HAP-1 (cell line): ENCODE measurements at regions not wholly inside any gene's neighbourhood (a gene's known extent, or its start where the extent isn't known, plus 50 kb on each side); places are given as distances from the start of the nearest gene placed in this dataset.
"Not testable (repeated sequence)": the region's sequence is repeated elsewhere in the genome, so short reads cannot be mapped to it uniquely, and the experiment has no call there.

Source experiments
- DNase-seq, 2 experiments: peaks; one replicate each; pipeline ENCODE4 v3.0.0-alpha.2; 2016 to 2020; ENCODE audit warnings: low spot score in 2 of 2
- H3K27me3 ChIP-seq: fragments of 250-450 bp; sonication (Bioruptor Pico); 2 replicates; pipeline ENCODE4 v1.5.1; 2020; ENCODE audit warnings: low read depth, mild to moderate bottlenecking, moderate library complexity
- H3K36me3 ChIP-seq: fragments of 250-450 bp; sonication (Bioruptor Pico); replicated peaks from 2 replicates; pipeline ENCODE4 v1.5.1; 2020; ENCODE audit warnings: mild to moderate bottlenecking
- H3K4me1 ChIP-seq: fragments of 250-450 bp; sonication (Bioruptor Pico); 2 replicates; pipeline ENCODE4 v1.5.1; 2020; ENCODE audit warnings: mild to moderate bottlenecking
- H3K4me3 ChIP-seq: fragments of 250-450 bp; sonication (Bioruptor Pico); 2 replicates; pipeline ENCODE4 v1.5.1; 2020; ENCODE audit warnings: mild to moderate bottlenecking, moderate library complexity
- H3K9me3 ChIP-seq: fragments of 250-450 bp; sonication (Bioruptor Pico); 2 replicates; pipeline ENCODE4 v1.5.1; 2020; ENCODE audit warnings: mild to moderate bottlenecking, moderate library complexity
- in situ Hi-C: fragments of 300-500 bp; cut with MboI; formaldehyde crosslinking; loops from 3 replicates; pipeline ENCODE4 v1.14.3; 2020; ENCODE audit warnings: low sequenced_read_pairs, inconsistent platforms, mixed read lengths

DNA sequence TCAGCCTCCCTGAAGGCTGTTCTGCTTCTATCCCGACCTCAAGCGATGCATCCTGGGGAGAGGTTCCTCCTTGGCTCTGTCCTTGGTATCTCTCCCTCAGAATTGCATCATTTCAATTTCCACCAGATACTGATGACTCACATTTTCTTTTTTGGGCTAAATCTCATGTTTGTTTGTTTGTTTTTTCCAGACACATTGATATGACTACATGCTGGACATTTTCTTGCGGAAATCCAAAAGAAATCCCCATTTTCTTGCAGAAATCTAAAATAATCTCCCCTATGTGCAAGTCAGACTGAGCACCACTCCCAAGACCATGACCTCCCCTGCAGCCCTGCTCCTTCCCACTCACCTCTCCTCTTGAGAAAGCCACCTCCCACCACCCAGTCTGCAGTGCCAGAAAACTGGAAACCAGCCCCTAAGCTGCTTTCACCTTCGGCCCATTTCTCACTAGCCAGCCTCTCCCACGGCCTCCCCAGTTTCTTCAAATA, 260.2 kb upstream of the PRKCQ start:
- no peak for DNase-seq

DNA sequence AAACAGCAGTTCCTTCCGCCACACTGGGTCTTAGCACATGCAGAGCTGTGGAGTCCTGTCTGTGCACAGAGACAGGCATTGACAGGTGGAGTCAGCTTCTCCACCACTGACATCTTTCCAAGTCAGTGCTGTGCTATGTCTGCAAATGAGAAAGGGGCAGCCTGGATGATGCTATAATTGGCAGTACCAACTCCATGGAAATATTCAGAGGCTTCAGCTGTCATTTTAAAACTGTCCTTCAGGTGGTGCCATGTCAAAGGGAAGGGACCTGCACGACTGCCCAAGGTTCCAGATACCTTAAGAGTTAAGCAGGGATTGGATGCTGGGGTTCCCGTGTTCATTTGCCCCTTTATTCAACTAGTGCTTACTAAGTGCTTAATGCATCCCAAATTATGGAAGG, 258.0 kb upstream of the PRKCQ start:
- no peaks in the 10 kb centered on the region for H3K36me3 ChIP-seq
- no peak for DNase-seq
- H3K4me1 ChIP-seq: peaks cover 8% of the 10 kb centered on the region
- in situ Hi-C loops: no loop called here
- H3K27me3 ChIP-seq: no peaks in the 10 kb centered on the region
- 0 out of 2 replicates have a peak, but pooled peaks cover 2% of the 10 kb centered on the region for H3K9me3 ChIP-seq
- no peak overlapping the region for H3K4me3 ChIP-seq

More for the DNA sequence above, 260.2 kb upstream of the PRKCQ start:
- H3K9me3 ChIP-seq: 0 out of 2 replicates have a peak, but pooled peaks cover 2% of the 10 kb centered on the region
- no peaks in the 10 kb centered on the region for H3K36me3 ChIP-seq
- in situ Hi-C loops: no loop called here
- no peaks in the 10 kb centered on the region for H3K4me1 ChIP-seq
- no peak overlapping the region for H3K4me3 ChIP-seq
- no peaks in the 10 kb centered on the region for H3K27me3 ChIP-seq

DNA sequence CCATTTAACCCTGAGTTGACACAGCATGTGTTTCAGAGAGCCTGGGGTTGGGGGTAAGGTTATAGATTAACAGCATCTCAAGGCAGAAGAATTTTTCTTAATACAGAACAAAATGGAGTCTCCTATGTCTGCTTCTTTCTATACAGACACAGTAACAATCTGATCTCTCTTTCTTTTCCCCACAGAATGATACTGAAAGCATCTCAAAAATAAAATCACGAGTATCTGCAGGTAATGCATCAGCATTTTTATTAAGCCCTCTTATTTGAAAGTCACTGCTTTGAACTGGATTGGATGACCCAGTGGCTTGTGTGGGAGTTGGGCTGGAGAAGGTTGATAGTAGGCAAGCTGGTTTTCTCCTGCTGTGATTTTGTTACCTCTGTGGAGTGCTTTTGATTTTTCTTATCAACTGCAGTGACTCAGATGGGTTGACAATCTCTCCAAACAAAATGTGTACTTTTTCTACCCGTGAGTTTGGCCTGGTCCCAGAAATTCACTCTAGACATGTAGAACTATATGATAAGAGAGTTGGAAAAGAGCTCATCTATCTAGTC, 253.5 kb upstream of the PRKCQ start:
- Histone ChIP-seq H3K36me3 (no peaks in the 10 kb centered on the region), H3K27me3 (no peaks in the 10 kb centered on the region), H3K4me1 (peaks cover 34% of the 10 kb centered on the region), H3K9me3 (no peaks in the 10 kb centered on the region), H3K4me3 (no peak overlapping the region)
- DNase-seq: no peak
- in situ Hi-C loops: no loop called here

DNA sequence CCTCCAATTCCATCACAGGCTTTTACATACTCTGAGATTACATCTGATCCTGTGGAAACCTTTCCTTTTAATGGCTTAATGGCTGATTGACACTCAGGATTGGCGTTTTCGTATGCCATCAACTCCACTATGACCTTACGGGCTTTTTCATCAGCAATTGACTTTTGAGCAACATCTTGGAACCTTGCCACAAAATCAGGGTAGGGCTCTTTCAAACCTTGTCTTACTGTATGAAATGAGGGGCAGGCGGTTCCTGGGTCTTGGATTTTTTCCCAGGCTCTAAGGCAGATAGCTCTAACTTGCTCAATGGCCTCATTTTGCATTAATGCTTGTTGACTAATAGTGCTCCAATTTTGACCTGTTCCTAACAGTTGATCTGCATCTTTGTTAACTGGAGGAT, 250.9 kb upstream of the PRKCQ start:
- H3K9me3 ChIP-seq, H3K27me3 ChIP-seq, in situ Hi-C loops, H3K36me3 ChIP-seq, H3K4me3 ChIP-seq: not testable (repeated sequence)
- peak in 1 of 2 experiments; percentile 58 for DNase-seq
- peaks cover 34% of the 10 kb centered on the region for H3K4me1 ChIP-seq

DNA sequence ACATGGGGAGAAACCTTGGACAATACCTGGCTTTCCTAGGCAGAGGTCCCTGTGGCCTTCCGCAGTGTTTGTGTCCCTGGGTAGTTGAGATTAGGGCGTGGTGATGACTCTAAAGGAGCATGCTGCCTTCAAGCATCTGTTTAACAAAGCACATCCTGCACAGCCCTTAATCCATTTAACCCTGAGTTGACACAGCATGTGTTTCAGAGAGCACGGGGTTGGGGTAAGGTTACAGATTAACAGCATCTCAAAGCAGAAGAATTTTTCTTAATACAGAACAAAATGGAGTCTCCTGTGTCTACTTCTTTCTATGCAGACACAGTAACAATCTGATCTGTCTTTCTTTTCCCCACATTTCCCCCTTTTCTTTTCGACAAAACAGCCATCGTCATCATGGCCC, 244.7 kb upstream of the PRKCQ start:
- H3K4me3 ChIP-seq, H3K36me3 ChIP-seq, H3K27me3 ChIP-seq, H3K9me3 ChIP-seq, in situ Hi-C loops: not testable (repeated sequence)
- H3K4me1 ChIP-seq: peaks cover 38% of the 10 kb centered on the region
- DNase-seq: peak; percentile 42 to 51

DNA sequence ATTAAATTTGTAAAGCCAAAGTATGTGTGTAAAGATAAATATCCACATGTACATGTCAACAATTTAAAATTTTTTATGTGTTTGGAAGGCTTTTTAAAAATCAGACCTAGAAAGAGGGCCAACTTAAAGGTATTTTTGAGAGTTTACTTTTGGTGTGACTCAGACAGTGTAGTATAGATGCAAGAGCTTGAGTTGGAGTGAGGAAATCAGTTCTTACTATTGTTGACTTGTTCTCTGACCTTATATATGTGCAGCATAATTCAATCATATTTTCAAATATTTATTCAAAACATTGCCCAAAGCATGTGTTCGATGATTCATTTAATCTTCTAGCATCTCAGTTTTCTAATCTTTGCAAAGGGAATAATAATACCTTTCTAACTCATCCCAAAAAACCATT, 243.7 kb upstream of the PRKCQ start:
- DNase-seq: no peak
- peaks cover 34% of the 10 kb centered on the region for H3K4me1 ChIP-seq
- H3K27me3 ChIP-seq: no peaks in the 10 kb centered on the region
- in situ Hi-C loops: no loop called here
- no peak overlapping the region for H3K4me3 ChIP-seq
- no peaks in the 10 kb centered on the region for H3K9me3 ChIP-seq
- no peaks in the 10 kb centered on the region for H3K36me3 ChIP-seq

DNA sequence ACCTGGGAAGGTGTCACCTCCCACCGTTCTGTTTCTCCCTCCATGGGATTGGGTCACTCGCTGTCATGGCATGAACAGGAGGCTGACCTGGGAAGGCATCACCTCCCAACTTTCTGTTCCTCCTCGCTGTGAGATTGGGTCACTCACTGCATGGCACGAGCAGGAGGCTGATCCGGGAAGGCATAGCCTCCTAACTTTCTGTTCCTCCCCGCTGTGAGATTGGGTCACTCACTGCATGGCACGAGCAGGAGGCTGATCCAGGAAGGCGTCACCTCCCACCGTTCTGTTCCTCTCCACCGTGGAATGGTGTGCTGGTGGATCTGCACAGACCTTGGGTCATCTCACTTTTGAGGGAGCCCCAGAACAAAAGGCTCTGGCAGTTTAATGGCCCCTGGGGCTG, 239.2 kb upstream of the PRKCQ start:
- H3K9me3 ChIP-seq: no peaks in the 10 kb centered on the region
- no peak for DNase-seq
- peaks cover 34% of the 10 kb centered on the region for H3K4me1 ChIP-seq
- in situ Hi-C loops: no loop called here
- no peaks in the 10 kb centered on the region for H3K27me3 ChIP-seq
- no peaks in the 10 kb centered on the region for H3K36me3 ChIP-seq
- no peak overlapping the region for H3K4me3 ChIP-seq

DNA sequence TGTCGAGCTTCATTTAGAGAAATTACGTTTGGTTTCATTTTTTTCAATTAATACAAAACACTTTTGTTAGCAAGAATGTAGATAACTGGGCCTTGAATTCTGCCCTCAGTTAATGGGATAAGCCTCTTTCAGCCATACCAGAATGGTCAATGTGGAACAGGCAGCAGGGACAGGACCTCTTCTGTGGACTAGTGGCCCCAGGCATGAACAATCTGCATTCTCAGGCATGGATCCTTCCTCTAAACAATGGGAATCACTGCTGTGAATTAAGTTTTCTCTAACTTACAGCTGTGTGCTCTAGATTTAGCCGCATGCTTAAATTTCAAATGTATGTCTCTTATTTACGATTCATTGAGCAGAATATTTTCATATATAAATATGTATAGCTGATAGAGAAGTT, 237.7 kb upstream of the PRKCQ start:
- in situ Hi-C loops: no loop called here
- H3K27me3 ChIP-seq: no peaks in the 10 kb centered on the region

DNA sequence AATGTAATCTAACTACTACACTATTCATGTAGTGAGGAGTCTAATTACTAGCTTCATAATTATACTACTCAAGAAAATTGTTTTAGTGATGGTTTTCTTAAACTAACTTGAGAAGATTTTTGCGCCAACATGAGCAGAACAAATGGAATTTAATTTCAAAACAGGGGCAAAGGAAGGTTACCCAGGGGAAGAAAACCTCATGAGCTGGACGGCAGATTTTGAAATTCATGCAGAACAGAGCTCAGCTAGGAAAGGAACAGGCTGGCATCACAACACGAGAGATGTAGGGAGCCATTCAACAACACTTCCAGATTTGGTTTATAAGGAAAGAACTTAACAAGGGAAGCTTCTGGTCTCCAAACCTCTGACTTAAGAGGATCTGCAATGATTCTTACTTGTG, 235.3 kb upstream of the PRKCQ start:
- H3K4me1 ChIP-seq: peaks cover 13% of the 10 kb centered on the region
- in situ Hi-C loops: no loop called here
- DNase-seq: no peak
- peaks cover 3% of the 10 kb centered on the region for H3K9me3 ChIP-seq
- H3K4me3 ChIP-seq: no peak overlapping the region
- no peaks in the 10 kb centered on the region for H3K27me3 ChIP-seq
- no peaks in the 10 kb centered on the region for H3K36me3 ChIP-seq

More for the DNA sequence above, 237.7 kb upstream of the PRKCQ start:
- Histone ChIP-seq H3K9me3 (no peaks in the 10 kb centered on the region), H3K4me1 (peaks cover 29% of the 10 kb centered on the region), H3K4me3 (no peak overlapping the region), H3K36me3 (no peaks in the 10 kb centered on the region)
- DNase-seq: no peak

DNA sequence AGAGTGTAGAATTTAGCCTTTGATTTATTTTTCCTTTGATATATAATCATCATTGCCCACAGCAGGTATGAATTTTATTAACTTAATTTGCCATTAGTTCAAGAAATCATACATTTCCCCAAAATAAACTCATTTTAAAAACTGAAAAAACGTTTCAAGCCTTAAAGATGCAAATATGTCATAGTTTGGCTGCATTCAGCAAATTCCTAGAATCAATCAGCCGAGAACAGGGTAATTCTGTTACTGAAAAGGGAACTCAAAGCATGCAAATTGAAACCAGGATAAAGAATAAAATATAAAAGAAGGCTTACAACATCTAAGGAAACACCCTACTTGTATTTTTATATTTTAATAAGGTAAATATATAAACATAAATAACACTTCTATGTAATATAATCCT, 233.8 kb upstream of the PRKCQ start:
- Histone ChIP-seq H3K9me3 (peaks cover 3% of the 10 kb centered on the region), H3K4me1 (peaks cover 6% of the 10 kb centered on the region), H3K4me3 (no peak overlapping the region), H3K27me3 (no peaks in the 10 kb centered on the region), H3K36me3 (no peaks in the 10 kb centered on the region)
- no peak for DNase-seq
- in situ Hi-C loops: no loop called here

DNA sequence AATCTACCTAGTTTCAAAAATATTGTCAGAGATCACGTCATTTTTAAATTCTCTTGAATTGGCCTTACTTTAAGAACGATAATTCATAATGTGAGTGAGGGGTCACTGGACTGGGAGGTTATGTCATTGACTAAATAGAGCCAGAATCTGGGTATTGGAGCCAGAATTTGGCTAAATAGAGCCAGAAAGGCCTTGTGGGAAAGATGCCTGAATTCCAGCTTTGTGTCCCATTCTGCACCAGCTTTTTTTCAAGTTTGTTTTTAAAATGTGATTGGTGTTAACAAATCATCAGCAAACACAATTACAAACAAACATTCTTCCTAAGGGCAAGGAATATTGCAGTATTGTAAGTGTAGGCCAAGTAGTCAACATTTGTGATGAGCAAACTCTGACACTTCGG, 233.2 kb upstream of the PRKCQ start:
- peaks cover 6% of the 10 kb centered on the region for H3K4me1 ChIP-seq
- no peaks in the 10 kb centered on the region for H3K27me3 ChIP-seq
- H3K9me3 ChIP-seq: peaks cover 3% of the 10 kb centered on the region
- in situ Hi-C loops: no loop called here
- H3K36me3 ChIP-seq: no peaks in the 10 kb centered on the region
- no peak for DNase-seq
- no peak overlapping the region for H3K4me3 ChIP-seq

DNA sequence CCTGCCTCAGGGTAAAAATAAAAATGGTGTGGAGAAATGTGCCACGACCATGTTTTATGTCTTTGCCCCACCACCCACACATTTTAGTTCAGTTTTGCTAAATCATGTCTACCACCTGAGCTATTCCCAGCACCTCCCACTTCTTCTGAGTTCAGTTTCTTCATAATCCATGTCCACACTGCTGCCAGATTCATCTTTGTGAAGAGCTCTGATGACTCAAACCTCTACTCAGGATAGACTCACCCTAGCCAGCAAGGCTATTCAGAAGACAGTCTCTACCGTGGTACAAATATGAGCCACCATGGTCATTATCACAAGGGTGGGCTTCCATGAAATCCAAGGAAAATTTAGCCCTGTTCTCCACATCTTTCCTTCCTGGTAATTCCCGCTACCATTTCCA, 231.1 kb upstream of the PRKCQ start:
- no peaks in the 10 kb centered on the region for H3K27me3 ChIP-seq
- peaks cover 3% of the 10 kb centered on the region for H3K9me3 ChIP-seq
- no peaks in the 10 kb centered on the region for H3K36me3 ChIP-seq
- H3K4me1 ChIP-seq: peaks cover 6% of the 10 kb centered on the region
- in situ Hi-C loops: no loop called here
- DNase-seq: no peak
- no peak overlapping the region for H3K4me3 ChIP-seq

DNA sequence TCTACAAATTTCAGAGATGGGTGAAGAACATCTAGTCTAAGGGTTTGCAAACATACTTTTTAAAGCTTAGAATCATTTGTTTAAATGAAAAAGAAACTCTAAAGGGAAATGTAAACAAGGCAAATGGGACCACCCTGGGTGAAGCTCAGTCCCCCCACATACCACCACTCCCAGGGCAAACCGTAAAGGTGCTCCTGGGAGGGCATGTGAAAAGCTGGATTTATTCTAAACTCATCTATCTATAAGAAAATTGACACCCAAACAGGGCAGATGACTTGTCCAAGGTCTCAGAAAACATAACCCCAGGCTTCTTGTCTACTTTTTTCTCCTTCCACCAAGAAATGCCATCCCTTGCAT, 223.3 kb upstream of the PRKCQ start:
- in situ Hi-C loops: no loop called here
- no peaks in the 10 kb centered on the region for H3K9me3 ChIP-seq
- no peak for DNase-seq
- H3K27me3 ChIP-seq: no peaks in the 10 kb centered on the region
- no peaks in the 10 kb centered on the region for H3K4me1 ChIP-seq
- no peak overlapping the region for H3K4me3 ChIP-seq
- no peaks in the 10 kb centered on the region for H3K36me3 ChIP-seq

DNA sequence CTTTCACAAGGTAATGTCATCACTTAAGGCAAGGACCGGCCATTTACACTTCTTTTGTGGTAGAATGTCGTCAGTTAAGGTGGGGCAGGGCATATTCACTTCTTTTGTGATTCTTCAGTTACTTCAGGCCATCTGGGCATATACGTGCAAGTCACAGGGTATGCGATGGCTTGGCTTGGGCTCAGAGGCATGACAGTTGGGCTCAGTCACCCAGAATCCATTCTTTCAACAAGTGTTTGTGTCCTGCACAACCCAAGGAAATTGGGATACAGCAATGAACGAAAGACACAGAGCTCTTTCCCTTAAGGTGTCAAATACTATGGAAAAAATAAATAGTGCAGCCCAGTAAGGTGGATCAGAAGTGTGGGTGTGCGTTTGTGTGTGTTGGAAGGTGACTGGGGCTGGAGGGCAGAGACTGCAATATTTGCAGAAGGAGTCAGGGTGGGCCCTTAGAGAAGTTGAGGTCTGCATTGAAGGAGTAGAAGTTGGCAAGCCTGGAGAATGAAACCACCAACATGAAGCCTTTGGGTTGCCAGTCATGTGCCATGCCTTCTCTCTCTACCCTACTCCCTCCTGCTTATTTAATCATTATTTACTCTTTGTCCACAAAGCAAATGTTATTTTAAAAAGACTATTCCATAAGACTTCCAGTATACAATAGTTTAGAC, 222.8 kb upstream of the PRKCQ start:
- Histone ChIP-seq H3K27me3 (no peaks in the 10 kb centered on the region), H3K36me3 (no peaks in the 10 kb centered on the region), H3K4me3 (no peak overlapping the region), H3K9me3 (no peaks in the 10 kb centered on the region), H3K4me1 (no peaks in the 10 kb centered on the region)
- in situ Hi-C loops: no loop called here
- no peak for DNase-seq

DNA sequence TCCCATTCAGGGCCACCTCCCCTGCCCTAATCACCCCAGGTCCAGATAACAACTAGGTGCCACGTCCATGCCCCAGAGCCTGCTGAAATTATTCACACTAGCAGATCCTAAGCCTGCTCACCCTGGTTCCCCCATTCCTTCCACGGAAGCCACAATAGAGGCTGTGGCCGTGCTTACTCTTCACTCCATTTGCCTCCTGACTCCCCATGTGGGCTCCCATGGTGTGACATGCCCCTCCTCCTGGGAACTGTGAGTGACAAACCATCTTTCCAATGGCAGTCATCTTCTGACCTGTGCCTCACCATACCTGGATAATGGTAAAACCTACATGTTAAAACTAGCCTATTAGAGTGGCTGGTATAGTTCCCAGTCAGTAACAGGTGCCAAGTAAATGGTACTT, 216.2 kb upstream of the PRKCQ start:
- Histone ChIP-seq H3K27me3 (no peaks in the 10 kb centered on the region), H3K9me3 (no peaks in the 10 kb centered on the region), H3K36me3 (no peaks in the 10 kb centered on the region), H3K4me3 (no peak overlapping the region), H3K4me1 (0 out of 2 replicates have a peak, but pooled peaks cover 3% of the 10 kb centered on the region)
- DNase-seq: no peak
- in situ Hi-C loops: no loop called here
